Astrocyte of the cerebellum (primary cell): ENCODE measurements at regions not wholly inside any gene's neighbourhood (a gene's known extent, or its start where the extent isn't known, plus 50 kb on each side); places are given as distances from the start of the nearest gene placed in this dataset.

ENCODE experiments used
- DNase-seq: peaks from one replicate; pipeline ENCODE4 v3.0.0-alpha.2; 2011; ENCODE audit warnings: low read depth
- H3K4me3 ChIP-seq: 2 replicates; pipeline ENCODE4 v1.5.1; 2011; ENCODE audit warnings: mild to moderate bottlenecking, low read depth, low read length, moderate library complexity
- in situ Hi-C: cut with HindIII; loops from 2 replicates; pipeline ENCODE4 v1.10.0; 2017; ENCODE audit warnings: low sequenced_read_pairs
- TF ChIP-seq, protein P1 (sequence below): IDR thresholded peaks from 2 replicates; pipeline ENCODE4 v1.5.1; 2012; ENCODE audit warnings: low read length, low read depth, moderate library complexity, mild to moderate bottlenecking; ENCODE audit errors: missing control alignments

DNA sequence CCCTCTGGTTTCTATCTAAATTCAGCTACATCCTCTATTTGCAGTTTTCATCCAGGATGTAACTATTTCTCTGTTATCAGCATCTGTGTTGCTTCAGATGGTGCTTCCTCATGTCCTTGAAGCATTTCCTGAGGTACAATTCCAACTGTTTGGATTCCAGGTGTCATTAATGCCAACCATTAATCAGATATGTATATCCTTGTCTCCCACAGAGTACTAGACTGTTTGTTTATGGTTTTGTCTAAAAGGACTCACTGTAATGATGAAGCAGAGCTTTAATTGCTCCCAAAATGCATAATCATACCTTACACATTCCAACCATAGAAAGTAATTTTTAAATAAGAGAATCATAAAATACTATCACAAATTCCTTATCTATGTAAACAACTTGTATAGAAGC is 288.5 kb upstream of the MME start:
- in situ Hi-C loops, result no loop called here
- H3K4me3 ChIP-seq, result no peak overlapping the region
- no peak for DNase-seq
- TF ChIP-seq, protein P1, sequence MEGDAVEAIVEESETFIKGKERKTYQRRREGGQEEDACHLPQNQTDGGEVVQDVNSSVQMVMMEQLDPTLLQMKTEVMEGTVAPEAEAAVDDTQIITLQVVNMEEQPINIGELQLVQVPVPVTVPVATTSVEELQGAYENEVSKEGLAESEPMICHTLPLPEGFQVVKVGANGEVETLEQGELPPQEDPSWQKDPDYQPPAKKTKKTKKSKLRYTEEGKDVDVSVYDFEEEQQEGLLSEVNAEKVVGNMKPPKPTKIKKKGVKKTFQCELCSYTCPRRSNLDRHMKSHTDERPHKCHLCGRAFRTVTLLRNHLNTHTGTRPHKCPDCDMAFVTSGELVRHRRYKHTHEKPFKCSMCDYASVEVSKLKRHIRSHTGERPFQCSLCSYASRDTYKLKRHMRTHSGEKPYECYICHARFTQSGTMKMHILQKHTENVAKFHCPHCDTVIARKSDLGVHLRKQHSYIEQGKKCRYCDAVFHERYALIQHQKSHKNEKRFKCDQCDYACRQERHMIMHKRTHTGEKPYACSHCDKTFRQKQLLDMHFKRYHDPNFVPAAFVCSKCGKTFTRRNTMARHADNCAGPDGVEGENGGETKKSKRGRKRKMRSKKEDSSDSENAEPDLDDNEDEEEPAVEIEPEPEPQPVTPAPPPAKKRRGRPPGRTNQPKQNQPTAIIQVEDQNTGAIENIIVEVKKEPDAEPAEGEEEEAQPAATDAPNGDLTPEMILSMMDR, result no peak

DNA sequence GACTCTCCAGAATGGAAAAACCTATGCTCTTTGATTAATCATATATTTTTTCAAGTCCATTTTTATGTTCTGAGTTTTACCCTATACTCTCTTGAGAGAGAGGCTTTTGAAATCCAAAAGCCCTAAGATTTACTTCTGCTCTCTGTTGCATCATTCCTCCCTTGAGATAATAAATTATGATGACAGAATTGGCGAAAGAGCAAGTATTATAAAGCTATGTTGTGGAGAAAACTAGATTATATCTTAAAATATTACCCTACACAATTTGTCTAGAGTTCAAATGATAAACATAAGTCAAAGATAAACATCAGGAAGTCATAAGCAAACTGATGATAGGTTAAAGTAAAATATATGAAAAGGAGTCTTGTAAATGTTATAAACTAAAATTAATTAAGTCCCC is 293.4 kb upstream of the MME start:
- TF ChIP-seq, protein P1, result no peak
- DNase-seq, result no peak
- no peak overlapping the region for H3K4me3 ChIP-seq
- in situ Hi-C loops, result no loop called here

DNA sequence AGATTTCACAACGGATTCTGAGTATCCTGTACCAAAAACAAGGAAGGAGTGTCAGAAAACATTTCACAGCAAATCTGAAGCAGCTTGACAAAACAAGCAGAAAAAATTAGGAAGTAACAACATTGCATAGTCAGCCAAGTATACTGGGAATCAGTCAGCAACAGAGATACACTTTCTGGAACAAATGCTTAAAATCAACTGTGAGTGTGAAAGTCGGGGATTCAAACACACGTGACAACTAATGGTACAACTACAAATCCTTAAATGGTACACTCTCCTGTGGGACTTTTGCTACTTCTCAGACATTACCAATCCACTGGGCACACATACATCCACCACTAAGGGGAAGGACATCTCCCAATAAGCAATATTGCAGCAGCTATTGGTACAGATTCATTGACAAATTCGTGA is 296.6 kb upstream of the MME start:
- H3K4me3 ChIP-seq, result no peak overlapping the region
- no peak for DNase-seq
- TF ChIP-seq, protein P1, result no peak
- in situ Hi-C loops, result no loop called here

DNA sequence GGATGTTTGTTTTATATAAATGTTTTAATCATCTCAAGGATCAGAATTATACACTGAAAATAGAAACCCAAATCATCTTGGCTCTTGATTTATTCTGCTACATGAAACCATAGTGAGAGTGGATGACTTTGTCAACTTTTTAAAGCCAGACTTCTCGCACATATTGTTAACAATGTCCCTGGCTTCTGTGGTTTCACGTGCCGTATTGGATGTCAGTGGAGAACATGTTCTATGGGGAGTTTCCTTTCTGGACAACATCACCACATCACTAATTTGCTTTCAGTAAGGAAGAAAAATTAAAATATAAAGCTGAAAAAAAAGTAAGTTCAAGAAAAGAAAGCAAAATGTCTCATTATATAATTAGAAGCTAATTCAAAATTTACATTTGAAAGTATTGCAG is 297.1 kb upstream of the MME start:
- no peak overlapping the region for H3K4me3 ChIP-seq
- TF ChIP-seq, protein P1, result no peak
- no peak for DNase-seq
- in situ Hi-C loops, result no loop called here

DNA sequence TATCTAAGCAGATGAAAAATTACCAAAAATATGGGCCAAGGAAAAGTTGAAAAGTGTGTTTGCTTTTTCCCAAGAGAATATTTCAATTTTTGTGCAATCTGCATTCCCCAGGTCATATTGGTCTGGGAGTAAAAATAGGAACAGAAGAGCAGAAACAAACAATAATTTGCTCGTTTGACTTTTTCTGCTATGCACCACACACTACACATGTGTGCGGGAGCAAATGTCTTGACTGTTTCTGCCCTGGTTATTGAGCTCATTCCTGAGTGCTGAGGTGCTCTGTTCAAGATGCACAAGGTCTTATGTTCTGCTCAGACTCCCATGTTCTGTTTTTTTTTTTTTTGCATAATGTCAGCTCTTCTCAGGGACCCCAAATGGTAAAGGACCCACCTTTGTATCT is 298.0 kb upstream of the MME start:
- TF ChIP-seq, protein P1, result no peak
- in situ Hi-C loops, result no loop called here
- DNase-seq, result no peak
- no peak overlapping the region for H3K4me3 ChIP-seq

DNA sequence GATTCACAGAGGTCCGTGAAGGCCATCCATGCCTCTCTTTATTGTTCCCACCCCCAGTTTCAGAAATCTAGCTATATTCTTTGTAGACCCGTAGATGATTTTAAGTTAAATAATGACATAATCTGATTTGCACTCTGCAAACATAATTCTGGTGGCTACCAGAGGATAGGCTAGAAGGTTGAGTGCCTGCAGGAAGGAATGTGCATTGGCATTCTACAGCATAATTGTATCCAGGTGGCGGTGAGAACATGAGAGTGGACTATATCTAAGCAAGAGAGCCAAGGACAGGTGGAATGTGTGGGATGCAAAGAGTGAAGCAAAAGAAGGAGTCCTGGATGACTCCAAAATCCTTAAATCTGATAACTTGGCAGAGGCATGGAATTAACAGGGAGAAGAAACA is 298.5 kb upstream of the MME start:
- no peak overlapping the region for H3K4me3 ChIP-seq
- DNase-seq, result no peak
- TF ChIP-seq, protein P1, result no peak
- in situ Hi-C loops, result no loop called here

DNA sequence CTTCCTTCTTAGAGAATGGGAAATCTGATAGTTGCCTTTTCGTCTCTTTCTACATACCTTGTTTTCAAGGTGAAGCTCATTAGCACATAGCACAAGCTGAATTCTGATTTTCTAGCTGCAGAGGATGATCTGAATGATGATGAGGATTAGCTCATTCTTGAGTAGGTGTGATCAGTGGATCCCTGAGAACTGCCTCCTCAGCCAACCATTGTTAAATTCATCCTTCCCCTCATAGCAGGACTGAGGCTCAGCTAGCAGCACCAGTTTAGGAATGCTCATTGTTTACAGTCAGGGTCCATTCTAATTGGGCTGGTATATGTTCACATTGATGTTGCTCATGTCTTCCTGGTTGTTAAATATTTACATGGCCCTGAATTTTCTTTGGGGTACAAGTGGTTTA is 299.9 kb upstream of the MME start:
- DNase-seq, result no peak
- H3K4me3 ChIP-seq, result no peak overlapping the region
- in situ Hi-C loops, result no loop called here
- TF ChIP-seq, protein P1, result no peak
